Progenitor cell of endocrine pancreas (in vitro differentiated cells): ENCODE measurements at regions not wholly inside any gene's neighbourhood (a gene's known extent, or its start where the extent isn't known, plus 50 kb on each side); places are given as distances from the start of the nearest gene placed in this dataset.

Experiments used
- DNase-seq: peaks from one replicate; pipeline ENCODE4 v3.0.0; 2021; ENCODE audit warnings: low spot score; ENCODE audit not compliant: unreplicated experiment
- H3K27ac Mint-ChIP-seq: 2 replicates; pipeline ENCODE4 v1.8.0; 2021; ENCODE audit warnings: mild to moderate bottlenecking, moderate library complexity, mixed read lengths
- H3K27me3 Mint-ChIP-seq: 2 replicates; pipeline ENCODE4 v1.8.0; 2021; ENCODE audit warnings: mixed read lengths
- H3K36me3 Mint-ChIP-seq: 2 replicates; pipeline ENCODE4 v1.8.0; 2022; ENCODE audit warnings: mixed read lengths; ENCODE audit not compliant: insufficient read depth
- H3K4me1 Mint-ChIP-seq: 2 replicates; pipeline ENCODE4 v1.8.0; 2021; ENCODE audit warnings: low read depth, mixed read lengths
- H3K4me3 Mint-ChIP-seq: 2 replicates; pipeline ENCODE4 v1.8.0; 2021; ENCODE audit warnings: low read depth, mild to moderate bottlenecking, moderate library complexity, mixed read lengths
- H3K9me3 Mint-ChIP-seq: 2 replicates; pipeline ENCODE4 v1.8.0; 2021; ENCODE audit warnings: low read depth, mixed read lengths
- TF ChIP-seq, protein P1 (sequence below): fragments of 200-600 bp; sonication (generic); IDR thresholded peaks from one replicate; pipeline ENCODE4 v1.5.0; 2021; ENCODE audit warnings: antibody characterized with exemption, mild to moderate bottlenecking; ENCODE audit not compliant: unreplicated experiment

DNA sequence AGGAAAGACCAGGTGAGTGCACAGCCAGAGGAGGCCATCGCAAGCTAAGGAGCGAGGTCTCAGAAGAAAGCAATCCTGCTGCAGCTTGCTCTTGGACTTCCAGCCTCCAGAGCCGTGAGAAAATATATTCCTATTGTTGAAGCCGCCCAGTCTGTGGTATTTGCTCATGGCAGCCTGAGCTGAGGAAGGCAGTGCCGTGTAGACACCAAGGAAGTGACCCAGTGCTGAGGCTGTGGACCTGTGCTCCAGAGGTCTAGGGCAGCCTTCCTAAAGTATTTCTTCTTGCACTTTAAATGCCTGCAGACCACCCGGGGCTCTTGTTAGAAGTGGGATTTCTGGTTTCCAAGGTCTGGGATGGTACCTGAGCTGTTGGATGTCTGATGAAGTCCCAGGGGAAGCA lies 158.5 kb upstream of the KL start:
- H3K4me3 Mint-ChIP-seq: no peak overlapping the region
- no peak for DNase-seq

DNA sequence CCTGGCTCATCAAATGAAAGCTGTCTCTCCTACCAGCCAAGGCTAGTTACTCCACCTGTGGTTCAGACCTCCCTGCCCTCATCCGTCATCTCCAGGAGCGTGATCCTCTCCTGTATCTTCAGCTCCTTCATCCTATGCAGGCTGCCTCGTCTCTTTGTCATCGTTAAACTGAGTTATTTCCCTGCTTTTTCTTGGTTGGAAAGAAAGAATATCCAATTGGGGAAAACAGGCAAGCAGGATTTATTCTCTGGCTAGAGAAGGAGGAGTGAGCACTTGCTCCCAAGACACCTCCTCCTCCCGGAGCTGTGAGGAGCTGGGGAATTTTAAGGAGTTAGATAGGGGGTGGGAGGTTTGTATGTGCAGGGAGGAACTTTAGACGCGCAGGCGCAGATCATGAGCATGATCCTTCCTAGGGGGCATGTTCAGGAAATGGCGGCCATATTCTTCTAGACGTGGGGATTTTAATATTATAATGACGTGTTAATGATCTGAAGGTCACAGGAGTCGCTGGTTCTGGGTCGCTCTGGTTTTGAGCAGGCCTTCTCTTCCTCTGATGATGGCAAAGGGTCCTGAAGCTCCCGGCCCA lies 156.4 kb upstream of the KL start:
- Mint-ChIP-seq H3K9me3 (no peaks in the 10 kb centered on the region), H3K27me3 (no peaks in the 10 kb centered on the region), H3K4me1 (no peaks in the 10 kb centered on the region), H3K4me3 (no peak overlapping the region), H3K36me3 (no peaks in the 10 kb centered on the region), H3K27ac (no peak overlapping the region)
- TF ChIP-seq, protein P1, sequence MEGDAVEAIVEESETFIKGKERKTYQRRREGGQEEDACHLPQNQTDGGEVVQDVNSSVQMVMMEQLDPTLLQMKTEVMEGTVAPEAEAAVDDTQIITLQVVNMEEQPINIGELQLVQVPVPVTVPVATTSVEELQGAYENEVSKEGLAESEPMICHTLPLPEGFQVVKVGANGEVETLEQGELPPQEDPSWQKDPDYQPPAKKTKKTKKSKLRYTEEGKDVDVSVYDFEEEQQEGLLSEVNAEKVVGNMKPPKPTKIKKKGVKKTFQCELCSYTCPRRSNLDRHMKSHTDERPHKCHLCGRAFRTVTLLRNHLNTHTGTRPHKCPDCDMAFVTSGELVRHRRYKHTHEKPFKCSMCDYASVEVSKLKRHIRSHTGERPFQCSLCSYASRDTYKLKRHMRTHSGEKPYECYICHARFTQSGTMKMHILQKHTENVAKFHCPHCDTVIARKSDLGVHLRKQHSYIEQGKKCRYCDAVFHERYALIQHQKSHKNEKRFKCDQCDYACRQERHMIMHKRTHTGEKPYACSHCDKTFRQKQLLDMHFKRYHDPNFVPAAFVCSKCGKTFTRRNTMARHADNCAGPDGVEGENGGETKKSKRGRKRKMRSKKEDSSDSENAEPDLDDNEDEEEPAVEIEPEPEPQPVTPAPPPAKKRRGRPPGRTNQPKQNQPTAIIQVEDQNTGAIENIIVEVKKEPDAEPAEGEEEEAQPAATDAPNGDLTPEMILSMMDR: no peak
- no peak for DNase-seq

More for the DNA sequence above, 158.5 kb upstream of the KL start:
- H3K36me3 Mint-ChIP-seq: no peaks in the 10 kb centered on the region
- TF ChIP-seq, protein P1: no peak
- no peaks in the 10 kb centered on the region for H3K4me1 Mint-ChIP-seq
- H3K9me3 Mint-ChIP-seq: no peaks in the 10 kb centered on the region
- H3K27ac Mint-ChIP-seq: no peak overlapping the region
- H3K27me3 Mint-ChIP-seq: no peaks in the 10 kb centered on the region

DNA sequence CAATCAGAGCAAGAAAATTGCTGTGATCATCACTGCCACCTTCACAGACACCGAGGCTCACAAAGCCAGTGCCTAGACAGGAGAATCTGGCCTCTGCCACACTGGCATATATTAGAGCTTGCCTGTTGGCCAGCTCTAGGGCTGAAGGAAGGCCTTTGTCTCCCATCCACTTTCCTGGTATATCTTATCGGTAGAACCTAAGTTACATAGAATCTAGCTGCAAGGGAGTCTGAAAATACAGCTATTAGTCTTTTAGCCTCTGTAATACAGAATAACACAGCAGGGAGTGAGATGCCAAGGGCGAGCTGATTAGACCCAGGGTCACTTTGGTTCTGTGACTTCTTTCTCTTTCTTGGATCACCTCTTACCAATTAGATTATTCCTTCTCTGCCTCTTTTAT lies 154.9 kb upstream of the KL start:
- no peak for DNase-seq
- Mint-ChIP-seq H3K4me1 (no peaks in the 10 kb centered on the region), H3K9me3 (no peaks in the 10 kb centered on the region), H3K36me3 (no peaks in the 10 kb centered on the region), H3K27ac (no peak overlapping the region), H3K4me3 (no peak overlapping the region), H3K27me3 (no peaks in the 10 kb centered on the region)
- TF ChIP-seq, protein P1: no peak

DNA sequence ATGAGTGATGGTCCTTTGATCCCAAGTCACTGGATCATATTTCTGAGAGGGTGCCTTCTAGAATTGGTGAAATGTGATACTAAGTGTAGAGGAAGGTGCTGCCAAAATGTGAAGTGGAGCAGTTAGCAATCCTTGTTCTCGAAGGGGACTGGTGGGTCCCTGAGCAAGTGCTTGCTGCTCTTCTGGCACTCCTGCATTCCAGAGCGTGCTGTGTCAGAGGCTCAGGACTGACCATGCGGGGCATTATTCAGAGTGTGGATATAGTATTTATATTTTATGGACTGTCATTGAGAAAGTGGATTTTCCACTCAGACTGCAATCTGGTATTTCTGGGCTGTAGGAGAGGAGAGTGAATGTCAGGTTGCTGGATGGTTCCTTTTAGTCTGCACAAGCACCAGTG lies 152.6 kb upstream of the KL start:
- peaks cover 3% of the 10 kb centered on the region for H3K9me3 Mint-ChIP-seq
- H3K36me3 Mint-ChIP-seq: no peaks in the 10 kb centered on the region
- no peak overlapping the region for H3K4me3 Mint-ChIP-seq
- no peak for DNase-seq
- no peak overlapping the region for H3K27ac Mint-ChIP-seq
- TF ChIP-seq, protein P1: no peak
- H3K27me3 Mint-ChIP-seq: no peaks in the 10 kb centered on the region
- H3K4me1 Mint-ChIP-seq: no peaks in the 10 kb centered on the region

DNA sequence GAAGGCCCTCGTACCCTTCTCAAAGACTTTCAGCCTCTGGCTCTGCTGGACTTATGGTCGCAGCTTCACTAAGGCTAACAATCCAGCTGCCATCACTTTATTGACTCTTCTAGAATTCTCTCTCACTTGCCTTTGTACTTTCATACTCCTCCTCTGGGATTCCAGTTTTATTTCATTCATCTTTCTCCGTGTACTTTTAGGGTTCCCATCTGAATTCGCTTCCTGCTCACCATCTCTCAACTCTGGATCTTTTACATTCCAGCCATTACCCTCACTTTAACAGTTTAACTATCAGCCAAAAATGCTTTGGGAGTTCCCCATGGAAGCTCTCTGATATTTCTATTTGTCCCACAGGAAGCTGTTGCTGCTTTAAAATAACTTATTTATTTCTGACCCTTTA lies 149.3 kb upstream of the KL start:
- H3K27ac Mint-ChIP-seq: no peak overlapping the region
- no peaks in the 10 kb centered on the region for H3K4me1 Mint-ChIP-seq

More for the DNA sequence above, 149.3 kb upstream of the KL start:
- no peak for DNase-seq
- Mint-ChIP-seq H3K9me3 (peaks cover 6% of the 10 kb centered on the region), H3K36me3 (no peaks in the 10 kb centered on the region), H3K27me3 (no peaks in the 10 kb centered on the region), H3K4me3 (no peak overlapping the region)
- TF ChIP-seq, protein P1: no peak
